M059J (cell line): ENCODE measurements at regions not wholly inside any gene's neighbourhood (a gene's known extent, or its start where the extent isn't known, plus 50 kb on each side); places are given as distances from the start of the nearest gene placed in this dataset.
"Not testable (repeated sequence)": the region's sequence is repeated elsewhere in the genome, so short reads cannot be mapped to it uniquely, and the experiment has no call there.

Experiments used
- DNase-seq: peaks from one replicate; pipeline ENCODE4 v3.0.0-alpha.2; 2012; ENCODE audit warnings: low read depth

DNA sequence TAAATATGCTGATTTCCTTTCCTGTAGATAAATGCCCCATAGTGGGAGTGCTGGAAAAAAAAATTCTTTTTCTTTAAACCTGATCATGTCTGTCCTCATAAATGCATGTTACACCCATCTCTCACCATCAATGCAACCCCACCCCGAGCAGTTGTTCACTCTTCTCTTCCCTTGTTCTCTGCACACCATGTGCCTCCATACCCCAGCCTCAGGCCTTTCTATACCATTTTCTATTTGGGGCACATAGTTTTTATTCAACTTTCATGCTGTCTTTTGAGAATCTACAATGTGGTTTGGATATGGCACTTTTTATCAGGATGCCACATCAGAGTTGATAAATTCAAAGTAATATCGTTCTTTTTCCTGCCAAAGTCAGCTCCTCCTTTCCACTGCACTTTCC is 202.6 kb downstream of the POTED start:
- DNase-seq: not testable (repeated sequence)

DNA sequence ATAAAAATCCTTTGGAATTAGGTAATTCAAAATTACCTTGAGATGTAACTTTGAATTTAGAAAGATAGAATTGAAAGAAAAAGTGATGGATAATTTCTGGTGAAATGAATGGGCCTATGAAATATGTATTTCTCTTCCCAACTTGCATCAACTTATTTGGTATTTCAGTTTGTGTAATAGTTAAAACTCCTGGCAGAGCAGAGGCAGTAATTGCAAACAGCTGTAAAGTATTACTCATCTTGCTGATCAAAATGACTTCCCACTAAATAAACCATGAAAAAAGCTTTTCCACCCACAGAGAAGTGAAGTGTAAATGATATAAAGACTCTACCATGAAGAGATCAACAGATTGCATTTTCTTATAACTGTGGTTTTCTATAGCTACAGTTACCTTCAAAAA is 201.0 kb downstream of the POTED start:
- DNase-seq: not testable (repeated sequence)

DNA sequence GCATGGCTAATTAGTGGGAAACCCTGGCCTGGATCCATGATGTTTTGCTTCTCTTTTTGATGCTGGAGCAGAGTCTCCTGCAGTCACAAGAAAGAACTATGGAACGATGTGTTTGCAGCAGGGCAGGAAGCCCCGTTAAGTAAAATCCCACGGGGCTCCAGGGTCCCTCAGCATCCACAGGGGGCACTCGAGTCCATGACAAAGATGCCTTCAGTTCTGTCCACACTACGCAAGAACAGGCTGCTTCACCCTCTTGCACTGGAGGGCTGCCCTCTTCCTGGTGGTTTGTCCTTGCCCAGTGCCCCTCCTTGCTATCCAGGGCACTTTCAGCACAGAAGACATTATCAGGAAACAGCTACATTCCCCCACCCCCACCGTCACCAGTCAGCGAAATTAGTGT is 196.9 kb downstream of the POTED start:
- DNase-seq: not testable (repeated sequence)

DNA sequence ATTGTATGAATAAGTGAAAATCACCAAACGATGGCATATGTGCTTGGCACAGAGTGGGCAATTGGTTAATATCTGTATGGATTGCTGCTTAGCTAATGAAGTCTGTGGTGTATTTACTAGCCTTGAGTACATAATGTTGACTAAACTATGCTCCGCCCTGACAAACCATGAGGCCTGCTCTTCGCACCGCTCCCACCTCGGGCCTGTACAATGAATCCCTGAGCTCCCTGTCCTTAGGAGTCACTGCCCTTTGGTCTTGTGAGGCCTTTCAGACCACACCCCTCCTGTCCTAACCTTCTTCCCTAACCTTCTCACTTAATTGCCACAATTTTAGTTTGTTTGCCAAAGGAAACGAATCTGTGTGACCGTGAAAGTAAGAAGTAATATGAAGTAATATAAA is 193.2 kb downstream of the POTED start:
- DNase-seq: not testable (repeated sequence)
